Transverse colon (tissue), 3 donors: ENCODE measurements at regions not wholly inside any gene's neighbourhood (a gene's known extent, or its start where the extent isn't known, plus 50 kb on each side); places are given as distances from the start of the nearest gene placed in this dataset.

ENCODE experiments used
- EP300 ChIP-seq: sonication (generic); formaldehyde crosslinking; IDR thresholded peaks from one replicate; pipeline ENCODE4 v1.6.1; 2017; ENCODE audit warnings: antibody characterized with exemption, low read depth
- POLR2A ChIP-seq: fragments of 450-650 bp; IDR thresholded peaks from one replicate; pipeline ENCODE4 v1.6.1; 2016; ENCODE audit warnings: antibody characterized with exemption, mild to moderate bottlenecking, moderate library complexity
- TF ChIP-seq, protein P1 (sequence below), 5 experiments: fragments of 200-600 bp in 3 of 5; fragments of 450-650 bp in 2 of 5; sonication (generic) in 3 of 5; IDR thresholded peaks; 1 replicate in 2 of 5; 2 replicates in 3 of 5; pipeline ENCODE4 v1.5.1; 2016 to 2017; ENCODE audit warnings: antibody characterized with exemption in 5 of 5, inconsistent platforms in 3 of 5, mild to moderate bottlenecking in 2 of 5, moderate library complexity in 1 of 5

GRCh38 chr7:67445728-67446127 lies 449.1 kb downstream of the TYW1 start:
- no peak for TF ChIP-seq POLR2A
- TF ChIP-seq, protein P1, sequence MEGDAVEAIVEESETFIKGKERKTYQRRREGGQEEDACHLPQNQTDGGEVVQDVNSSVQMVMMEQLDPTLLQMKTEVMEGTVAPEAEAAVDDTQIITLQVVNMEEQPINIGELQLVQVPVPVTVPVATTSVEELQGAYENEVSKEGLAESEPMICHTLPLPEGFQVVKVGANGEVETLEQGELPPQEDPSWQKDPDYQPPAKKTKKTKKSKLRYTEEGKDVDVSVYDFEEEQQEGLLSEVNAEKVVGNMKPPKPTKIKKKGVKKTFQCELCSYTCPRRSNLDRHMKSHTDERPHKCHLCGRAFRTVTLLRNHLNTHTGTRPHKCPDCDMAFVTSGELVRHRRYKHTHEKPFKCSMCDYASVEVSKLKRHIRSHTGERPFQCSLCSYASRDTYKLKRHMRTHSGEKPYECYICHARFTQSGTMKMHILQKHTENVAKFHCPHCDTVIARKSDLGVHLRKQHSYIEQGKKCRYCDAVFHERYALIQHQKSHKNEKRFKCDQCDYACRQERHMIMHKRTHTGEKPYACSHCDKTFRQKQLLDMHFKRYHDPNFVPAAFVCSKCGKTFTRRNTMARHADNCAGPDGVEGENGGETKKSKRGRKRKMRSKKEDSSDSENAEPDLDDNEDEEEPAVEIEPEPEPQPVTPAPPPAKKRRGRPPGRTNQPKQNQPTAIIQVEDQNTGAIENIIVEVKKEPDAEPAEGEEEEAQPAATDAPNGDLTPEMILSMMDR (IDR thresholded peaks at IDR 0.05) = no peak
- TF ChIP-seq EP300 = no peak
